Lower lobe of right lung (tissue), 2 donors: ENCODE measurements at regions not wholly inside any gene's neighbourhood (a gene's known extent, or its start where the extent isn't known, plus 50 kb on each side); places are given as distances from the start of the nearest gene placed in this dataset.

Experiments used
- ATAC-seq, 2 donors: fragments of 200-7000 bp; cut with Tn5 transposase; one replicate each; pipeline ENCODE4 v1.9.1; 2020 to 2022; ENCODE audit warnings: mild to moderate bottlenecking in 2 of 2, moderate library complexity in 2 of 2
- DNase-seq: peaks from one replicate; pipeline ENCODE4 v3.0.0-alpha.2; 2020
- H3K27ac ChIP-seq: fragments of 200-600 bp; one replicate; pipeline ENCODE4 v1.8.0; 2022
- H3K27me3 ChIP-seq: fragments of 200-600 bp; one replicate; pipeline ENCODE4 v1.8.0; 2022; ENCODE audit warnings: low read depth
- H3K36me3 ChIP-seq: fragments of 200-600 bp; one replicate; pipeline ENCODE4 v1.8.0; 2022; ENCODE audit warnings: mild to moderate bottlenecking
- H3K4me1 ChIP-seq: fragments of 200-600 bp; one replicate; pipeline ENCODE4 v1.8.0; 2022
- H3K4me3 ChIP-seq: fragments of 200-600 bp; one replicate; pipeline ENCODE4 v1.8.0; 2022; ENCODE audit warnings: mild to moderate bottlenecking
- H3K9me3 ChIP-seq: fragments of 200-600 bp; one replicate; pipeline ENCODE4 v1.8.0; 2022
- CTCF ChIP-seq: fragments of 200-600 bp; IDR thresholded peaks from one replicate; pipeline ENCODE4 v1.8.0; 2022; ENCODE audit warnings: antibody characterized with exemption, mild to moderate bottlenecking
- intact Hi-C: fragments of 100-400 bp; cut with DNase I; formaldehyde crosslinking; loops from one replicate; pipeline ENCODE4 v1.11.0; 2022
- donor health status: DM: no; HTN: yes; CAD: no; lungs with severe emphysema.

GRCh38 chr2:146598791-146599190, 1246.0 kb upstream of the ACVR2A start:
- Histone ChIP-seq H3K4me1 (no peaks in the 10 kb centered on the region), H3K9me3 (no peaks in the 10 kb centered on the region), H3K27me3 (no peaks in the 10 kb centered on the region), H3K36me3 (no peaks in the 10 kb centered on the region), H3K27ac (no peak overlapping the region), H3K4me3 (no peak overlapping the region)
- DNase-seq (no peak), ATAC-seq (no peak)
- intact Hi-C loops = no loop called here
- TF ChIP-seq CTCF = no peak

GRCh38 chr2:146597291-146597690, 1247.5 kb upstream of the ACVR2A start:
- intact Hi-C loops = no loop called here
- TF ChIP-seq CTCF = no peak
- ATAC-seq = no peak

GRCh38 chr2:146591908-146592307, 1252.9 kb upstream of the ACVR2A start:
- Histone ChIP-seq H3K4me1 (no peaks in the 10 kb centered on the region), H3K36me3 (no peaks in the 10 kb centered on the region), H3K4me3 (no peak overlapping the region), H3K27ac (no peak overlapping the region), H3K27me3 (no peaks in the 10 kb centered on the region), H3K9me3 (peaks cover 4% of the 10 kb centered on the region)
- TF ChIP-seq CTCF = no peak
- intact Hi-C loops = no loop called here
- ATAC-seq (no peak), DNase-seq (no peak)

More at GRCh38 chr2:146597291-146597690, 1247.5 kb upstream of the ACVR2A start:
- no peaks in the 10 kb centered on the region for H3K4me1 ChIP-seq
- no peaks in the 10 kb centered on the region for H3K36me3 ChIP-seq
- DNase-seq = no peak
- H3K27me3 ChIP-seq = no peaks in the 10 kb centered on the region
- H3K9me3 ChIP-seq = no peaks in the 10 kb centered on the region
- H3K4me3 ChIP-seq = no peak overlapping the region
- no peak overlapping the region for H3K27ac ChIP-seq

GRCh38 chr2:146587291-146587713, 1257.5 kb upstream of the ACVR2A start:
- peaks cover 7% of the 10 kb centered on the region for H3K9me3 ChIP-seq
- ATAC-seq = no peak
- DNase-seq = no peak
- TF ChIP-seq CTCF = no peak
- H3K4me1 ChIP-seq = no peaks in the 10 kb centered on the region
- H3K27me3 ChIP-seq = no peaks in the 10 kb centered on the region
- intact Hi-C loops = no loop called here
- H3K27ac ChIP-seq = no peak overlapping the region
- H3K36me3 ChIP-seq = no peaks in the 10 kb centered on the region
- no peak overlapping the region for H3K4me3 ChIP-seq

GRCh38 chr2:146584316-146584715, 1260.5 kb upstream of the ACVR2A start:
- intact Hi-C loops = no loop called here
- Histone ChIP-seq H3K27me3 (no peaks in the 10 kb centered on the region), H3K9me3 (peaks cover 7% of the 10 kb centered on the region), H3K27ac (no peak overlapping the region), H3K4me3 (no peak overlapping the region), H3K4me1 (no peaks in the 10 kb centered on the region), H3K36me3 (no peaks in the 10 kb centered on the region)
- DNase-seq (no peak), ATAC-seq (no peak)
- no peak for TF ChIP-seq CTCF
